Effector memory CD8-positive, alpha-beta T cell (primary cell): ENCODE measurements at regions not wholly inside any gene's neighbourhood (a gene's known extent, or its start where the extent isn't known, plus 50 kb on each side); places are given as distances from the start of the nearest gene placed in this dataset.
A peak's percentile ranks its signal among the peaks of the same experiment; 100 is the strongest.

ENCODE experiments used
- ATAC-seq: fragments of 150-1000 bp; cut with Tn5 transposase; replicated peaks from 2 replicates; pipeline ENCODE4 v1.10.0; 2021; ENCODE audit warnings: mild to moderate bottlenecking, moderate library complexity
- DNase-seq, 3 experiments: peaks; one replicate each; pipeline ENCODE4 v3.0.0; 2021
- H3K27ac Mint-ChIP-seq, 2 donors: one replicate each; pipeline ENCODE4 v1.8.0; 2022; ENCODE audit warnings: mild to moderate bottlenecking in 2 of 2, mixed read lengths in 2 of 2, moderate library complexity in 2 of 2
- H3K27me3 Mint-ChIP-seq, 2 donors: one replicate each; pipeline ENCODE4 v1.8.0; 2022; ENCODE audit warnings: mixed read lengths in 2 of 2
- H3K36me3 Mint-ChIP-seq: one replicate; pipeline ENCODE4 v1.8.0; 2022; ENCODE audit warnings: mild to moderate bottlenecking, moderate library complexity, mixed read lengths; ENCODE audit not compliant: insufficient read depth
- H3K4me1 Mint-ChIP-seq, 2 donors: one replicate each; pipeline ENCODE4 v1.8.0; 2022; ENCODE audit warnings: low read depth in 2 of 2, mixed read lengths in 2 of 2
- H3K4me3 Mint-ChIP-seq, 2 donors: one replicate each; pipeline ENCODE4 v1.8.0; 2022; ENCODE audit warnings: mild to moderate bottlenecking in 2 of 2, mixed read lengths in 2 of 2, moderate library complexity in 2 of 2
- H3K9me3 Mint-ChIP-seq, 2 donors: one replicate each; pipeline ENCODE4 v1.8.0; 2022; ENCODE audit warnings: mixed read lengths in 2 of 2

- ATAC-seq (no peak), DNase-seq (no peak)
- Mint-ChIP-seq H3K27me3 (no peaks in the 10 kb centered on the region), H3K4me1 (no peaks in the 10 kb centered on the region), H3K36me3 (no peaks in the 10 kb centered on the region), H3K4me3 (no peak overlapping the region), H3K9me3 (no peaks in the 10 kb centered on the region), H3K27ac (no peak overlapping the region)
Observed at GRCh38 chr4:165597581-165598480, 219.0 kb downstream of the CPE start.

GRCh38 chr4:165600959-165601683 lies 222.3 kb downstream of the CPE start:
- Mint-ChIP-seq H3K4me1 (no peaks in the 10 kb centered on the region), H3K36me3 (no peaks in the 10 kb centered on the region), H3K9me3 (no peaks in the 10 kb centered on the region), H3K4me3 (no peak overlapping the region), H3K27me3 (no peaks in the 10 kb centered on the region), H3K27ac (no peak overlapping the region)
- ATAC-seq: no peak
- no peak for DNase-seq

DNA sequence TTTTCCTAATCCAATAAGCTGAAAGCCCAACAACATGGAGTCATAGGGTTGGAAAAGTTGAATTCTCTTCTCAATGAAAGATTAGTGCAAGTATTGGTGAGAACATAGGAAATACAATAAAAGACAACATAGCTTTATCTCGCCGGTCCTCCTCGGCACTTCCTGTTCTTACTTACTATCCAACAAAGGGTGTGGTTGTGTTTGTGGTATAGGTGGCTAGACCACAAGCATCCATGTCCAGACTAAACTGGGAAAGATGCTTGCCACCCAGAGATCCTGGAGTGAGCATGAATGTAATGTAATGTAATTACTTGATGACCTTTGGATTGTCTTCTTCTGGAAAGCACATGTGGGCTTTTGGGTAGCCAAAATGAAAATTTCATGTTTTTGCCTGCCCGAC lies 223.8 kb downstream of the CPE start:
- DNase-seq (no peak), ATAC-seq (no peak)
- no peaks in the 10 kb centered on the region for H3K27me3 Mint-ChIP-seq
- H3K4me3 Mint-ChIP-seq: no peak overlapping the region
- no peak overlapping the region for H3K27ac Mint-ChIP-seq
- H3K4me1 Mint-ChIP-seq: no peaks in the 10 kb centered on the region
- H3K9me3 Mint-ChIP-seq: no peaks in the 10 kb centered on the region
- no peaks in the 10 kb centered on the region for H3K36me3 Mint-ChIP-seq

- DNase-seq: no peak
- H3K36me3 Mint-ChIP-seq: no peaks in the 10 kb centered on the region
- H3K27me3 Mint-ChIP-seq: no peaks in the 10 kb centered on the region
- H3K27ac Mint-ChIP-seq: no peak overlapping the region
- no peak for ATAC-seq
- H3K4me3 Mint-ChIP-seq: no peak overlapping the region
- no peaks in the 10 kb centered on the region for H3K9me3 Mint-ChIP-seq
- no peaks in the 10 kb centered on the region for H3K4me1 Mint-ChIP-seq
Observed at GRCh38 chr4:165604181-165604580, 225.4 kb downstream of the CPE start.

DNA sequence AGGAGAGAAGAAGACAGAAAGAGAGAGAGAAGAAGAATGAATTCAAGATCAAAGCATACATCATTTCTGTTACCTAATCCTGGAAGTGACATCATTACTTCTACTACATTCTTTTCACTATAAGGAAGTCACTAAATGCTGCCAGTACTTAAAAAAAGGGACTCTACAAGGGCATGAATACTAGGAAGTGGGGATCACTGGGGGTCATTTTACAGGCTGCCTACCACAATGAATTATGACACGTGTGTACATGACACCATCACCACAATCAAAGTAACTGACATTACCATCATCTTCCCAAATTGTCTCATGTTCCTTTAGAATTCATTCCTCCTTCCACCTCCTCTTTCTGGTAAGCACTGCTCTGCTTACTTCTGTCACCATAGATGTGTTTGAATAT lies 227.0 kb downstream of the CPE start:
- Mint-ChIP-seq H3K9me3 (no peaks in the 10 kb centered on the region), H3K27me3 (no peaks in the 10 kb centered on the region), H3K27ac (no peak overlapping the region), H3K4me1 (no peaks in the 10 kb centered on the region), H3K36me3 (no peaks in the 10 kb centered on the region), H3K4me3 (no peak overlapping the region)
- no peak for ATAC-seq
- DNase-seq: no peak

DNA sequence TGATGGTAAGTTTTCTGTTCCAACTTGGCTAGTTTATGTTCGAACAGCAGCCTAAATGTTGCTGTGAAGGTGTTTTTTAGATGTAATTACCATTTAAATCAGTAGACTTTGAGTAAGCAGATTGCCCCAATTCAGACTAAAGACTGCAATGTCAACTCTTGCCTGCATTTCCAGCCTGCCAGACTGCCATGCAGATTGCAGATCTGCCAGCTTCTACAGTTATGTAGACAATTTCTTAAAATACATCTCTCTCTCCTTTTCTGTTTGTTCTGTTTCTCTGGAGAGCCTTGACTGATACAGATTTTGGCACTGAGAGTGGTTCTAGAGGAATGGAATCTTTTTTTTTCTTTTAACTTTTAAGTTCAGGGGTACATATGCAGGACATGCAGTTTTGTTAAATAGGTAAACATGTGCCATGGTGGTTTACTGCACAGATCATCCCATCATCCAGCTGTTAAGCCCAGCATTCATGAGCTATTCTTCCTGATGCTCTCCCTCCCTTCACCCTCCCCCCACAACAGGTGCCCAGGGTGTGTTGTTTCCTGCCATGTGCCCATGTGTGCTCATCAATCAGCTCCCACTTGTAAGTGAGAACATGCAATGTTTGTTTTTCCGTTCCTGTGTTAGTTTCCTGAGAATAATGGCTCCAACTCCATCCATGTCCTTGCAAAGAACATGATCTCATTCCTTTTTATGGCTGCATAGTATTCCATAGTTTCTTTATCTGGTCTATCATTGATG lies 227.8 kb downstream of the CPE start:
- Mint-ChIP-seq H3K27ac (no peak overlapping the region), H3K27me3 (no peaks in the 10 kb centered on the region), H3K4me3 (no peak overlapping the region), H3K4me1 (no peaks in the 10 kb centered on the region), H3K36me3 (no peaks in the 10 kb centered on the region), H3K9me3 (no peaks in the 10 kb centered on the region)
- ATAC-seq: no peak
- DNase-seq: no peak

DNA sequence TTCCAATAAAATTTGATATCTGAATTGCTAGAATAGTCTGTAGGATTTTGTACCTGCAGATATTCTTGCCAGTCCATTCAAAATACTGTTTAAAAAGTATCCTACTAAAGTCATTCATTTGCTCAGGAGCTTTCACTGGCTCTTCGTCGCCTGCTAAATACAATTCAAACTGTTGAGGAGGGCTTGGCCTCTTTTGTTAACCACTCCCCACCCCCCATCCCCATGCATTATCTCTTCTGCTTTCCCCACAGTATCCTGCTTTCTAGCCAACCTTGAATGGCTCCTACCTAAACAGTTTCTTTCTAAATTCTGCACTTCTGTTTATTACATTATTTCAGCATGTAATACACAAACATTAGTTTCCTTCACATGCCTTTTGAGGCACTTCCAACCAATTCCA lies 230.8 kb downstream of the CPE start:
- Mint-ChIP-seq H3K36me3 (no peaks in the 10 kb centered on the region), H3K27me3 (no peaks in the 10 kb centered on the region), H3K9me3 (no peaks in the 10 kb centered on the region), H3K4me1 (no peaks in the 10 kb centered on the region), H3K27ac (no peak overlapping the region), H3K4me3 (no peak overlapping the region)
- ATAC-seq: no peak
- DNase-seq: no peak

DNA sequence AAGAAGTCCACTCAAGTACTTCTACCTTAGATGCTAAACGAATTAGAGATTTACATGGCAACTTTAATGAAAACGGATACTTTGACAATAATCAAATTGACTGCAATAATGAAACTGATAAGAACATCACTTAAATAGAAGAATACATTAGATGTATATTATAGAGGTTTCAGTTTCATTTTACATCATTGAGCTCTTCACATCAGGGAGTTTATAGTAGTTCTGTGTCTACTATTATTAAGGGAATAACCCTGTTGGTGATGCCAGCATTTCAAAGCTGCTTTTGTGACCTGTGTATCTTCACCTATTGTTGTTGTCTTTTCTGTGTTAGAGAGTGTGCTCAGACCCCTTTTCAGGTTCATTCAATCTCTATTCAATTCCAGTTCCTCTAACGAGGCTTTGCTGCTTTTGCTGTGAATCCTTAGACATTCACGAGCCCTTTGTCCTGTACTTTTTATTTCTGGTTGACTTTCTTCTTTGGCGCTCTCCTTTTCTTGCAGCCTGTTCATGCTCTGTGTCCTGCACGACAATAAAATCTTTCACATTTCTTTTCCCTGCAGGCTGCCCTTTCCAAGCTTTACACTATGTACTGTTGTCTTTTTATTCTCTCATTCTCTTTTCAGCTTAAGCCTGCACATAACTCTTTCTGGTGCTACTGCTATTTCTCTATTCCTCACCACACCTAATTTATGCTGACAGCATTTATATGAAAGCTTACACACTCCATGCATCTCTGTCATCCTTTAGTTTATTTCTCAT lies 232.1 kb downstream of the CPE start:
- Mint-ChIP-seq H3K27ac (no peak overlapping the region), H3K36me3 (no peaks in the 10 kb centered on the region), H3K4me1 (no peaks in the 10 kb centered on the region), H3K27me3 (no peaks in the 10 kb centered on the region), H3K4me3 (no peak overlapping the region), H3K9me3 (no peaks in the 10 kb centered on the region)
- DNase-seq (no peak), ATAC-seq (no peak)

DNA sequence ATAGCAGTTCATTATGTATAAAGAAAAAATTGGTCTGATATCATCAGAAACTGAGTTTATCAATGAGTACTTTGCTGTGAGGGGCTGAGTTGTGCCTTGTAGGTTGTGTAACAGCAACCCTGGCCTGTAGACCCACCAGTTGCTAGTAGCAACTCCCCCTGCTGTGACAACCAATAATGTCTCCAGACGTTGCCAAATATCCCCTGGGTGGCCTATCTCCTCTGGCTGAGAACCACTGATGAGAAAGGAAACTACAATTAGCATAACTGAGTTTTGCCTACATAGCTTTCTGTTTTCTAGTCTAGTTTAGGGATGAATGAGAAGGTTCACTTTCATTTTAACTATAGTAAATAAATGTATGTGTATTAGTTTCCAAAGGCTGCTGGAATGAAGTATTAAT lies 234.1 kb downstream of the CPE start:
- H3K27ac Mint-ChIP-seq: no peak overlapping the region
- H3K36me3 Mint-ChIP-seq: no peaks in the 10 kb centered on the region
- no peaks in the 10 kb centered on the region for H3K27me3 Mint-ChIP-seq
- DNase-seq (no peak), ATAC-seq (no peak)
- no peaks in the 10 kb centered on the region for H3K4me1 Mint-ChIP-seq
- peaks cover 0 to 2% of the 10 kb centered on the region in 2 donors for H3K9me3 Mint-ChIP-seq
- H3K4me3 Mint-ChIP-seq: no peak overlapping the region

DNA sequence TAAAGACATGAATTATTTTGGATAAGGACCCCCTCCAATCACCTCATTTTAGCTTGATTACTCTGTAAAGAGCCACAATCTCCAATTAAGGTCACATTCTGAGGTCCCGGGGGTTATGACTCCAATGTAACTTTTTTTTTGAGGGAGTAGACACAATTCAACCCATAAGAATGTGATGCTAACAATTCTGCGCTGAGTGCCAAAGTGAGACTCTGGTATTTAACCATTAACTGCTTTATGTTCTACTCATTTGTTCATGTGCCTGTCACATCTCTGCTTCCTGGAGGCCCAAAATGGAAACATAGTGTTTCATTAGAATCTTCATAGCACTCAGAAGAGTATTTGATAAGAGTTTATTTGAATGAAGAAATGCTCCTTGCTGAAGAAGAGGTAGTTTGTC lies 234.8 kb downstream of the CPE start:
- H3K27ac Mint-ChIP-seq: no peak overlapping the region
- ATAC-seq: no peak
- peaks cover 0 to 5% of the 10 kb centered on the region in 2 donors for H3K9me3 Mint-ChIP-seq
- no peaks in the 10 kb centered on the region for H3K36me3 Mint-ChIP-seq
- no peak overlapping the region for H3K4me3 Mint-ChIP-seq
- no peaks in the 10 kb centered on the region for H3K4me1 Mint-ChIP-seq
- H3K27me3 Mint-ChIP-seq: no peaks in the 10 kb centered on the region
- DNase-seq: no peak

- DNase-seq (no peak), ATAC-seq (no peak)
- Mint-ChIP-seq H3K4me3 (no peak overlapping the region), H3K9me3 (peaks cover 0 to 16% of the 10 kb centered on the region in 2 donors), H3K36me3 (no peaks in the 10 kb centered on the region), H3K4me1 (no peaks in the 10 kb centered on the region), H3K27ac (no peak overlapping the region), H3K27me3 (no peaks in the 10 kb centered on the region)
Observed at GRCh38 chr4:165620913-165621312, 242.1 kb downstream of the CPE start.

GRCh38 chr4:165621983-165622382 lies 243.2 kb downstream of the CPE start:
- no peak for DNase-seq
- Mint-ChIP-seq H3K27me3 (no peaks in the 10 kb centered on the region), H3K9me3 (peaks cover 0 to 16% of the 10 kb centered on the region in 2 donors), H3K36me3 (no peaks in the 10 kb centered on the region), H3K27ac (peak overlapping the region in 1 of 2 donors; percentile 1), H3K4me1 (no peaks in the 10 kb centered on the region), H3K4me3 (no peak overlapping the region)
- ATAC-seq: no peak

- no peak overlapping the region for H3K27ac Mint-ChIP-seq
- H3K4me3 Mint-ChIP-seq: no peak overlapping the region
- no peak for DNase-seq
- H3K4me1 Mint-ChIP-seq: no peaks in the 10 kb centered on the region
- peaks cover 0 to 5% of the 10 kb centered on the region in 2 donors for H3K9me3 Mint-ChIP-seq
- no peaks in the 10 kb centered on the region for H3K36me3 Mint-ChIP-seq
- no peaks in the 10 kb centered on the region for H3K27me3 Mint-ChIP-seq
- ATAC-seq: no peak
Observed at GRCh38 chr4:165625281-165625680, 246.5 kb downstream of the CPE start.
